GM21576 (cell line): ENCODE measurements at regions not wholly inside any gene's neighbourhood (a gene's known extent, or its start where the extent isn't known, plus 50 kb on each side); places are given as distances from the start of the nearest gene placed in this dataset.
"Not testable (repeated sequence)": the region's sequence is repeated elsewhere in the genome, so short reads cannot be mapped to it uniquely, and the experiment has no call there.

ENCODE experiments used
- ATAC-seq: cut with Tn5 transposase; IDR thresholded peaks from one replicate; pipeline ENCODE4 v1.9.1; 2021; ENCODE audit warnings: mild to moderate bottlenecking, moderate library complexity; ENCODE audit not compliant: unreplicated experiment

DNA sequence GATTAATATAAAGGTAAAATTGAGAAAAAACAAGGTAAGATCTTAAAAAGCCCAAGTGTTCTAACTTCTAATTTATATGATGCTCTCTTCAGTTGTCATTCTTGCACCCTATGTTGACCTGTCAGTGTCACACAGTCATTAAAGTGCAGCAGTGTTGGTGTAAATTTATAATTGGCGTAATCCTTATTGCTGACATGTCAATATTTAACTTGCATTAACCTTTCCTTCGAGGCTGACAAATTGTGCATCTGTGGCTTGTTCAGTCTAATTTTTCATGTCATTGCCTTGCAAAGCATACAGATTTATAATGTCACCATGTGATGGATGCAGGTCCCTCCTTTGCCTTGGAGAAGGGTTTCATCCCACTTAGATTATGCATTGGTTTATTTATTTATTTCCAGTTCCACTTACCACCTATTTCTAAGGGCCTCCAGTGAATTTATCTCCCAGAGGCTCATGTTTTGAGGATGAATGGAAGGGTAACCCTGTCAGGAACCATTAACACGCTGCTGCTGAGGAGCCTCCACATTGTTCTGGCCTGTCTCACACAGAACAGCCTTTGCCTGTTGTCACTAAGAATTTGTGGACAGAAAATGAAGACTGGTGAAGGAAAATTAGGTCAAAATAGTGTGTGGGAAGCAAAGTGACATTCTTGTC lies 1098.5 kb upstream of the LCORL start:
- no peak for ATAC-seq

DNA sequence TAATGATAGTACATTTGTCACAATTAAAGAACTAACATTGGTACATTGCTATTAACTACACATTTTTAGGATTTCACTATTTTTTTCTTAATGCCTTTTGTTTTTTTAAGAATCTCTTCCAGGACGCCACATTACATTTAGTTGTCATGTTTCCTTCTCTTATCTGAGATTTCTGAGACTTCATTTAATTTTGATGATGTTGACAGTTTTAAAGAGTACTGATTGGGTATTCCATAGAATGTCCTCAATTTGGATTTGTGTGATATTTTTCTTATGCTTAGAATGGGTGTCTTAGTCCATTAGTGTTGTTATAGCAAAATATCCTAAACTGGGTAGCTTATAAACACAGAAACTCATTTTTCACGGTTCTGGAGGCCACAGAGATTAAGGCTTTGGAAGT lies 1095.5 kb upstream of the LCORL start:
- ATAC-seq = no peak

DNA sequence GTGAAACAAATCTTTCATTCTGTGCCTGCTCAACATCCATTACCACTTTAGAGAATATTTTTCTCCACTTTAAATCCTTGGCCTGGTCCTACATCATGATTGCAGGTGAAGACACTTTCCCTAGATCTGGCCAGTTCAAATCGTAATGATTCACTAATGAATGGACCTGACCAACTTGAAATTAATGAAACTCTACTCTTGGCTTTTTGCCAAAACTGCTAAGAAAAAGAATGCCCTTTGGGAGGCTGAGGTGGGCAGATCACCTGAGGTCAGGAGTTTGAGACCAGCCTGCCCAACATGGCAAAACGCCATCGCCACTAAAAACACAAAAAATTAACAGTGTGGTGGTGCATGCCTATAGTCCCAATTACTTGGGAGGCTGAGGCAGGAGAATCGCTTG lies 1082.6 kb upstream of the LCORL start:
- no peak for ATAC-seq

DNA sequence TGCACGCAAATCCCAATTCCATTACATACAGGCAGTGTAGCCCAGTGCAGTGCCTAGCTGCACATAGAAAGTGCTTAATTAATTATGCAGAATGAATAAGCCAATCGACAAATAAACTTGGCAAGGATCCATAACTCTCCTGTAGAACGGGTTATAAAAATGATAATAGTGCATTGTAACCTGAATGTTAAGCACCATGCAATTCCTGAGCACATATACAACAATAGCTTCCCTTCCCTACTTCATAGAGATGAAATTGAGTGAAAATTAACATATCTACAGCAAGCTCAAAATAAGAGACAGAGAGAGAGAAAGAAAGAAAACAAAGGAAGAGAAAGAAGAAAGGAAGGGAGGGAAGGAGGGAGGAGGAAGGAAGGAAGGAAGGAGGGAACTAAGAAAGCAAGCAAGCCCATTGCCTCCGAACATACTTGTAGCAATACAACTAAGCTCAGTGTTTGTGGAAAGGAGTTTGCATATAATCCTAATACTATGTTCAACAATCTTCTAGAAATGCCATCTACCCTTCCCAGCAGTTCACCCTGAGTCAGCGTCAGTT lies 1074.0 kb upstream of the LCORL start:
- no peak for ATAC-seq

DNA sequence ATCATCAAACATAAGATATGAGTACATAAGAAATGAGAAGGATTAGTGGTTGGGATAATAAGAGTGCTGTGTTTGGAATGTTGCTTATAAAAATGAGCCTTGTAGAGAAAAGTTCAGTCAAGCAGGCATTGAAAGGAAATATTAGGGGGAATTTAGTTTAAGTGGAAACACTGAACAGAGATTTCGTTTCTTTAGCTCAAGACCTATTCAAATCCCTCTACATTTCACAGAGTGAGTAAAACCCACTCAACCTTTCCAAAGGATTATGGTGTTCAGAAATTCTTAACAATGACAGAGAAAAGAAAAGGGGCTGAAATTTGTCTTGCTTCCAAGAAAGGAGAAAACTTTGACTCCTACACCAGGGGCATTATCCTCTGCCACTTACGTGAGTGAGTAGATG lies 1072.4 kb upstream of the LCORL start:
- ATAC-seq = no peak

DNA sequence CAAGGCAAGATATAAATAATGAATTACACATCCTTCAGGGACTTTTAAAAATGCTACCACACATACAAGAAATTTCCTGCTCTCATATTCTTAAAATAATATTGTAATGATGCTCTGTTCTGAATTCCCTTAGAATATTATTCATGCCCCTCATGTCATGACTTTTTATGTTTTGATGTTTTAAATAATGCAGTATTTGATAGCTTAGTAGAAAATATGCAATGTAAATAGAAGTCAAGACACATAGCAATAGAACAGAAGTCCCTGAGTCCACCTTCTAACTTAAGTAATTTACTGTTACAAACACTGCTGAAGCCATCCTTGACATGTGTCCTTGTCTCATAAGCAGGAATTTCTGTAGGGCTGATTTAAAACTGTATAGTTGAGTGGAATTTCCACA lies 1071.2 kb upstream of the LCORL start:
- no peak for ATAC-seq

DNA sequence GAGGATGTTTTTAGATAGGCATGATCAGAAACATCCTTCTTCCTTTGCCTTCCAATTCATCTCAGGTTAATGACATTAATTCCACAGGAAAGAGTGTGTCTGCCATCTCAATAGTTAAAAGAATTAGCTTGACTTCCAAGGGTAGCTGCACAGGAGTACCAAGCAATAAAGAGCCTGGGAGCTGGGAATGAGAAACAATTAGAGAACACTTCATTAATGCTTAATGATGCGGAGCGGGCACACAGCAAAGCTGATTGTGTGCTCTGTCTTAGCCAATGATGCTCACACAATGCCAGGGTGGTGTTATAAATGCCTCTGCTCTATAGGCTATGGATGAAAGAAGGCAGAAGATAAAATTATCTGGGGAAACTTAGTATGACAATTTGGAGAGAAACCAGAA lies 1052.5 kb upstream of the LCORL start:
- no peak for ATAC-seq

DNA sequence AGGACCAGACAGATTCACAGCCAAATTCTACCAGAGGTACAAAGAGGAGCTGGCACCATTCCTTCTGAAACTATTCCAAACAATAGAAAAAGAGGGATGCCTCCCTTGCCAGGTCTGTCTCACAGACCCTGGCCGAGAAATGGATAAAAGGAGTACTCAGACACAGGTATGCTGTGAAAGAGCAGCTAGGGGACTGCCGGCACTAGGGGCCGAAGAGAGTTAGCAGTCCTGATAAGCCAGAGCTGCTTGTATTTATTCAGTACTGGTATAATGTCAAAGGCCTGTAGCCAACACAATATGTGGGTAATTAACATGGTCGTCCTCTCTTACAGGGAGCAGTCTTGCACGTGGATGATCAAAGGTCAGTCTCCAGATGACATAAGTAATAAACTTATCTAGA lies 1042.1 kb upstream of the LCORL start:
- no peak for ATAC-seq

DNA sequence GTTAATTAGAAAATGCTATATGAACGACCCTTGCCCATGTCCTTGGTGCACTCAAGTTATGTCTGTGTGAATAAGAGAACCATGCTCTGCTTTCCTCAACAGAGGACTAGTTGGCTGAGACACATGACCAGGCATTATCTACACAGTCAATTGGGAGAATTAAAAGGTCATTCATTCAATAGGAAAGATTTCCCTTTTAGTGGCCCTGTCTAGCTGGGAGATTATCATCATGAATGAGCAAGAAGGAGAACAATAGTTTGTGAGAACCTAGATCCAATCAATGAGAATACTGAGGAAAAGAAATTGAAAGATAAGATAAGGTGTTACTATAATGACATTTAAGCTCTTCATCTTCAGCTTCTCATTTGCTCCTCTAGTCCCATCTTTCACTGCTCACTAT lies 1033.4 kb upstream of the LCORL start:
- no peak for ATAC-seq

DNA sequence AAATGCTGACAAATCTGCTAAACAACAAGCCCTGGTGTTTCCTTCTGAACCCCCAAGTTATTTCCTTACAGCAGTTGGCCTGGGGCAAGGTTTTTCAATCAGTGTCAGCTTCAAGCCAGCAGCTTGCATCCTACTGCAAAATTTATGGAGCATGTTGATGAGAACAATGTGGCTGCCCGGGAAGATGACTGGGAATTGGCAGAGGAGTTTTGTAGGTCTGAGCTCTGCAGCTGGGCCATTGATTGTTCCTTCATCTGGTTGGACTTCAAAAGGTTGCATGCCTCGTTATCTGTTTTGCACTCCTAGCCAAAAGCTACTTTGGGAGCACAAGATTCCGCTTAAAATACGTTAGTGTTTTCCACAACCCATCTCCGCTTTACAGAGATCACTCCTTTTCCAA lies 1030.3 kb upstream of the LCORL start:
- ATAC-seq = no peak

DNA sequence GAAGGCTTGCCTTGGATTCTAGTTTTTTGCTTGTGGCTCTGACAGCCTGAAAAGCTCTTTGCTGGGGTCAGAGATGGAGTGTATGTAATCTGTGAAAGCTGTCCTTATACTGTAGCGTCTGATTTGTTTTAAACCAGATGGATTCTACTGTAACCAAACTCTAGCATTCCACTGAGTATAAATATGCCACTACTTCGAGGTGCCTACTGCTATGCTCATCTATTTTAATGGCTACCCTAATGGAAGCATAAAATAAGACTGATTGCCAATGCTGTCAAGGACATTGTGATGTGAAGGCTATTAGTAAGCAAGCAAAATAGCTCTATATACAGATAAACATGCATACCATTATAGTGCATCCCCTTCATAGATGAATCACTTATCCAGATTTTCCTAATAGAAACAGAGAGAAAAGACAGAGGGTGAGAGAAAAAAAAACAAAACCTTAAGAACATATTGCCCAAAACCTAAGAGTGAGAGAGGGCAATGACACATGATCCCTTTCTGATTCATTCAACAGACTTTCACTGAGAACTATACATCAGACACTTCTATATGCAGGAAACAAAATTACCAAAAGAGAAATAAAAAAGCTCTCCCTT lies 1025.8 kb upstream of the LCORL start:
- no peak for ATAC-seq

DNA sequence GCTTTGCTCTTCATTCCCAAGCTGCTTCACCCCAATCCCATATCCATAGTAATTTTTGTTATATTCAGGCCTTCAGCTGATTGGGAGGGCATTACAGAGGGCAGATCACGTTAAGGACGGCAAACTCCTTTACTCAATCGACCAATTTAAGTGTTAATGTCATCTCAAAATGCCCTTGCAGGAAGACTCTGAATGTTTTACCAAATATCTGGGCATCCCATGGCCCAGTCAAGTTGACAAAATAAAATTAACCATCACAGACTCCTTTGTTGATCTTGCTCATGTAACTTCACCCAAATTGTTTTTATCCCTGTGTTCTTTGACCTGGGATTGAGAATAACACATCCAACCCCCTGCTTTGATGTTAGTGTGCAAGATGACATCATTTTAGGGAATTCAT lies 1018.3 kb upstream of the LCORL start:
- no peak for ATAC-seq

DNA sequence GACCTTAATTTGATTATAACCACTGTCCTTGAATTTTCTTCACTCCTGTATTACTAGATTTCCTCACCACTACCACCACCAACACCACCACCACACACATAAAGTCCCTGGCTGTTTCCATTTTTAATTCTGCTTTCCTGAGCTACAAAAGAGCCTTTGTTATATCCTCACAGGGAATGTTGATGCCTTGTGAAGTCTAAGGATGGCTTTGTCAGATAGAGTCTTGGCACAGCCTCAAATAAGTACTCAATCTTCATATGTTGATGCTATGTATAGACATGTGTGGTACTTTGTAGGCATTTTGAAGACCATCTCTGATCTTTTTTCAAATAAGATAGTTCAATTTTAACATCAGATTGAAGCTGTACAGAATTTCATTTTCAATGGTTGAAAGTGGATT lies 1016.7 kb upstream of the LCORL start:
- no peak for ATAC-seq

DNA sequence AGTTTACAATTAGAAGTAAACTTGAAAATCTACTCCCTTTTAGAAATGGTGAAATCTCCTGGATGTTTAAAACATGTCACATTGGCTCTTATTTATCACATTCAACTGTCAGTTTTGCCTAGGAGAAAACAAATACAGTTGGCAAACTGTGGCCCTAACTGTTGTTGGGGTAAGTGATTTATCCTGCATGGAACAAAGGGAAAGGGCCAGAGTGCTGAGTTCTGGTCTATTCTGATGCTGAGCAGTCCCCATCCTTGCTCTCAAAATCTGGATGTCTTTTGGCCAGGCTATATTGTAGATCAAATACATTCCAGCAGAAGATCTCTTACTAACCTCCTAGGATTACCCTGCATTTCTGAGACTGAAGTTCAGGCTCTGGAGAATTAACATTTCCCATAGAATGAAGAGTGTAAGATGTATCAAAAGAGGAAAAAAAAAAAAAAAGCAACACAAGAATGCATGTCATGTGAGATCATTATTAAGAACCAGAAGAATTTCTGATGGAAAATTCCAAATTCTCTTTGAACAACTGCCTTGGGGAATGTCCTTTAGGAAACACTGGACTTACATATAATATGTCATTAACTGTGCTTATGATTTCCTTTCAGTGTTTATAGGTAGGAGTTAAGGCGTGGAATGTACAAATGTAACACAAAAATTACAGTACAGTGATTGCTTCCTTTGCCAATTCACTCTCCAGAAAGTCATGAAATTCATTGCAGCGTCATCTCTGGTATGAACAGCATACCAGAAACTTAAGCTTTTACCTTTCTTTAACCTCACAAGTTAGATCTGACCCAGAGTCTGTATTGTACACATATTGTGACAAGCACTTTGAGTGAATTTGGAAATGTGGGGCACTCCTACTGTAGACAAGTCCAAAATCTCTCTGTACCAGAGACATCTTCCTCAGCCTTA lies 1012.5 kb upstream of the LCORL start:
- no peak for ATAC-seq

DNA sequence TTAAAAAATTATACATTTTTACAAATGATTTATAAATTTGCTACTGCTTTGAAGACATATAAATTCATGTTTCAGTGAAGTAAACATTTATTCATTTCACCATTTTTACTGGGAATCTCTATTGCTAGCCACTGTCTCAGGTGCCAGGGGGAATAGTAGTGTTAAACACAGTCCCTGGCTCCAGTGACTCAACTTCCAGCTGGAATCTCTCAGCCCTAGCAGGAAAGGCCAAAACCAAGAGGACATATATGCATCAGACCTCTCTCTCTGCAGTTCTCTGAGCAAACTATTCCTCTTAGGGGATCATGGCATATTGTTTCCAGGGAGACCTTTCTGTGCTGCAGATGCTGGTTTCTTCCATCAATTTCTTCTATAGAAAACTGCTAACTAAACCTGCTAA lies 1009.0 kb upstream of the LCORL start:
- ATAC-seq = no peak

DNA sequence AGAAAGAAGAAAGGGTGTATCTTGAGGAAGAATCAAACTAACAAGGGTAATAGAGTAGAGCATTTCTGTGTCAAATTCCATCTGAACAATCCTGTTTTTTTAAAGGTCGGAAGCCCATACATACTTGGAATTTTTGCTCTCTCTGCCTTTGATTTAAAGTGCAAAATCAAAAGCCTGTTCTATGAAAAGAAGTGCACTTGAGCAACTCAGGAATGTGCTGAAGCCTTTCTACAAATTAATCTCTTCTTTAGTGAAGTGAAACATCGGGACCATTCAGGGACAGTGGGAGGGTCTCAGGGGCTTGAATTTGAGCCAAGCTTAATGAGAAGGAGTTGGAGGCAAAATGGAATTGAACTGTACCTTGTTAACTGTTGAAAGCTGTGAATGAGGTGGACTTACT lies 1008.5 kb upstream of the LCORL start:
- ATAC-seq = no peak

DNA sequence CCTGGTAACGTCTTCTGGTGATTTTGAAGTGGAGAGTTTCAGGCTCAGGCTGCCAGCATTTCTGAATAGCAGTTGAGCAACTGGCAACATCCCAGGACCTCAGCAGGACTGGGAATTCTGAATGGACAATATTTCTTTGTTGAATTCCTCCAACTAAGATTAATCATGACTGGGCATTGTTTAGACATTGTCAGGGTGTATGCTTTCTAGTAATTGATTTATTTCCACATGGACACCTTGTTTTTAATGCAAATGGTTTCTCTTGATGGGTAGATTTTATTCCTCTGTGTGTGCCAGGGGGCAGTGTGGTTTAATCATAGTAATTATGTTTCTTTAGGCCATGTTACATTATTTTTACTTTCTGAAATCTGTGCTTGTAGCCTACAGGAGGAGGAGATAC lies 1004.7 kb upstream of the LCORL start:
- no peak for ATAC-seq

DNA sequence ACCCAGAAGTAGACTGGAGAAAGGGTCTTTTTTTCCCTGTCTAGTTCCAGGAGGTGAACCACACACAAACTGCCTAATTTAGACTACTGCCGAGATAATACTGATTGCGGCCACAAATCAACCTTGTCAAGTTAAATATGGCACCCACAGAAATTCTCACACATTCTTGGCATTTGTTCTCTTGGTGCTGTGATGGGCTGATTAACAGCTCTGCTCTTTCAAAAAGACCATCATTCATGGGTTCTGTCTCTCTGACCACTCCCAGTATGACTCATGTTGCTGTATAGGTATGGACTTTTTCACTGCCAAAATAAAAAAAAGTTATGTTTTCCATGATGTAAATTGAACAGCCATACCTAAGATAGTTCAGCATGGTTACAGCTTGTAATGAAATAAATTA lies 1003.5 kb upstream of the LCORL start:
- no peak for ATAC-seq

DNA sequence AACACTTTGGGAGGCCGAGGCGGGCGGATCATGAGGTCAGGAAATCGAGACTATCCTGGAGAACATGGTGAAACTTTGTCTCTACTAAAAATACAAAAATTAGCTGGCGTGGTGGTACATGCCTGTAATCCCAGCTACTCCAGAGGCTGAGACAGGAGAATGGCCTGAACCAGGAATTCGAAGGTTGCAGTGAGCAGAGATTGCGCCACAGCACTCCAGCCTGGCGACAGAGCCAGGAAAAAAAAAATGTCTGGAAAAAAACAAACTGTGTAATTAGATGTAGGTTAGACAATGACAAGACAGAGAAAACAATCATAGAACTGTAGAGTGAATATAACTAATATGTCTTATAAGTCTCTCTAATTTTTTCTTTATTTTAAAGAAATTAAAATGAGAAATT lies 1002.5 kb upstream of the LCORL start:
- ATAC-seq = no peak

DNA sequence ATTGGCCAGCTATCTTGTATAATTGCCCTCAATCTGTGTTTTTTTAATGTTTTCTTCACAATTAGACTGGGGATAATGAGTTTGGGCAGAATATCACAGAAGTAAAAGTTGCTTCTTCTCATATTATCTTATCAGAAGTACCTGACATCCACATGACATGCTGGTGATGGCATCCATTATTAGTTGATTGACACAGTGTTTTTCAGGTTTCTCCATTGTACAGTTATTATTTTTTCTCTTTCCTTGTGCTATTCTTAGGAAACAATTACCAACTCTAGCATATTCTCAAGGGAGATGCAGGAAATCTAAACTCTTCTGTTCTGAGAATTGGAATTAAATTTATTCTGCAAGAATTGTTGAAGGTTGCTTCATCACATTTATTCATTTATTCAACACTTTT lies 1000.1 kb upstream of the LCORL start:
- ATAC-seq = no peak

DNA sequence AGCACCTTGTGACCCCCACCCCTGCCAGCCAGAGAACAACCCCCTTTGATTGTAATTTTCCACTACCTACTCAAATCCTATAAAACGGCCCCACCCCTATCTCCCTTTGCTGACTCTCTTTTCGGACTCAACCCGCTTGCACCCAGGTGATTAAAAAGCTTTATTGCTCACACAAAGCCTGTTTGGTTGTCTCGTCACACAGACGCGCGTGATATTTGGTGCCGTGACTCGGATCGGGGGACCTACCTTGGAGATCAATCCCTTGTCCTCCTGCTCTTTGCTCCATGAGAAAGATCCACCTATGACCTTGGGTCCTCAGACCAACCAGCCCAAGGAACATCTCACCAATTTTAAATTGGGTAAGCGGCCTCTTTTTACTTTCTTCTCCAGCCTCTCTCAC lies 995.0 kb upstream of the LCORL start:
- not testable (repeated sequence) for ATAC-seq

DNA sequence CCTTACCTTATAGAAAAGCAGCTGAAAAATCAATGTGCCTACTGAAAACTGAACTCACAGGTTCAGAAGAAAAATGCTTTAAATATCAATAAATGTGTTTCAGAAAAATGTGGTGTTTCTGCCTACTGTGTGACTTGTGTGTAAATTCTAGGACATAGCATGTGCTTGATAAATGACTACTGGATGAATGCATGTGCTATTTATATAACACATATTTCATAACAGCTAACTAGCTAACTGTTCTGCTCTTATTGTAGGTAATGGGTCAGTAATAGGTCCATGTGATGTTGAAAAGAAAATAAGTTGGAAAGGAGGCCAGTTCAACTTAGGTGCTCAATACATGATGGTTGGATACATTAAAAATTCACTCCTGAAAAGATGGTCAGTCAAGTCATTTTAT lies 993.0 kb upstream of the LCORL start:
- no peak for ATAC-seq
